OCI-LY1 (cell line): ENCODE measurements at regions not wholly inside any gene's neighbourhood (a gene's known extent, or its start where the extent isn't known, plus 50 kb on each side); places are given as distances from the start of the nearest gene placed in this dataset.

Experiments used
- H2AFZ ChIP-seq: fragments of 200-600 bp; sonication (generic), shearing (Covaris generic); 2 replicates; pipeline ENCODE4 v1.6.0; 2014; ENCODE audit warnings: antibody characterized with exemption, mild to moderate bottlenecking, low read length
- H3F3A ChIP-seq: fragments of 200-600 bp; sonication (generic), shearing (Covaris generic); 2 replicates; pipeline ENCODE4 v1.6.0; 2014; ENCODE audit warnings: mild to moderate bottlenecking, antibody characterized with exemption, low read length, moderate library complexity; ENCODE audit not compliant: insufficient read depth
- H3K27ac ChIP-seq: fragments of 200-600 bp; sonication (generic); 2 replicates; pipeline ENCODE4 v1.5.1; 2014; ENCODE audit warnings: low read length, mixed run types, mild to moderate bottlenecking, low read depth; ENCODE audit not compliant: poor library complexity, severe bottlenecking
- H3K27me3 ChIP-seq: fragments of 200-600 bp; sonication (generic); 2 replicates; pipeline ENCODE4 v1.6.0; 2014; ENCODE audit warnings: antibody characterized with exemption, mild to moderate bottlenecking, low read length, moderate library complexity; ENCODE audit not compliant: insufficient read depth
- H3K36me3 ChIP-seq: fragments of 200-600 bp; sonication (generic); 2 replicates; pipeline ENCODE4 v1.6.1; 2014; ENCODE audit warnings: mild to moderate bottlenecking, antibody characterized with exemption, low read length, moderate library complexity, mixed read lengths; ENCODE audit not compliant: insufficient read depth
- H3K4me1 ChIP-seq: fragments of 200-600 bp; sonication (generic); 2 replicates; pipeline ENCODE4 v1.5.1; 2014; ENCODE audit warnings: mild to moderate bottlenecking, low read length, moderate library complexity; ENCODE audit not compliant: insufficient read depth, severe bottlenecking
- H3K4me2 ChIP-seq: fragments of 200-600 bp; sonication (generic), shearing (Covaris generic); 2 replicates; pipeline ENCODE4 v1.6.1; 2014; ENCODE audit warnings: low read length
- H3K4me3 ChIP-seq: fragments of 200-600 bp; sonication (generic); 2 replicates; pipeline ENCODE4 v1.5.1; 2014; ENCODE audit warnings: low read length, low read depth, mild to moderate bottlenecking, mixed read lengths; ENCODE audit not compliant: poor library complexity, severe bottlenecking
- H3K79me2 ChIP-seq: fragments of 200-600 bp; shearing (Covaris generic); 2 replicates; pipeline ENCODE4 v1.6.1; 2016; ENCODE audit warnings: mixed run types, low read length, mixed read lengths; ENCODE audit not compliant: insufficient read depth
- H3K9ac ChIP-seq: fragments of 200-600 bp; sonication (generic), shearing (Covaris generic); 2 replicates; pipeline ENCODE4 v1.6.1; 2014; ENCODE audit warnings: mild to moderate bottlenecking, low read length, mixed read lengths
- H3K9me2 ChIP-seq: fragments of 200-600 bp; sonication (generic), shearing (Covaris generic); 2 replicates; pipeline ENCODE4 v1.6.1; 2014; ENCODE audit warnings: low read depth, mild to moderate bottlenecking, low read length, mixed read lengths
- H3K9me3 ChIP-seq: fragments of 200-600 bp; shearing (Covaris generic); 2 replicates; pipeline ENCODE4 v1.6.1; 2014; ENCODE audit warnings: low read length, mixed read lengths
- H4K20me1 ChIP-seq: fragments of 200-600 bp; sonication (generic), shearing (Covaris generic); 2 replicates; pipeline ENCODE4 v1.6.0; 2016; ENCODE audit warnings: mild to moderate bottlenecking, low read length; ENCODE audit not compliant: insufficient read depth
- EZH2 ChIP-seq: fragments of 200-600 bp; sonication (generic), shearing (Covaris generic); IDR thresholded peaks from 2 replicates; pipeline ENCODE4 v1.8.0; 2017; ENCODE audit warnings: borderline replicate concordance, mixed run types, mild to moderate bottlenecking, antibody characterized with exemption, low read length, moderate library complexity, mixed read lengths
- TF ChIP-seq, protein P1 (sequence below): fragments of 200-600 bp; sonication (generic), shearing (Covaris generic); IDR thresholded peaks from 2 replicates; pipeline ENCODE4 v1.5.1; 2017; ENCODE audit warnings: mild to moderate bottlenecking, antibody characterized with exemption, low read length, moderate library complexity, mixed read lengths

DNA sequence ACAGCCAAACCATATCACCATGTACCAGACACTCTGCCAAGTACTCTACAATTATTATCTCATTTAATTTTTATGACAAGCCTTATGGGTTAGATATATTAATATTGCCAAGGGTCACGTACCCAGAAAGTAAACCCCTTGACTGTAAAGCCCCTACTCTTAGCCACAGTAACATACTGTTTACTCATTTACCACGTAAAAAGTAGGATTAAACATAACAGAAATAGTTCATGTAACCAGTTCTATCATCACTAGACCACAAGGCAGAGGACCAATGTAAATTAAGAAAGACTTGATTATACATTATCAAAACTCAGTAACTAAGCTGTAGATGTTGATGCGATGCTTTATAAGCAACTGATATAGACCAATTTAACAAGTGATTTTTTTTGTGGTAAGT, 101.5 kb upstream of the CNTNAP4 start:
- H3F3A ChIP-seq, result no peaks in the 10 kb centered on the region
- no peaks in the 10 kb centered on the region for H3K27me3 ChIP-seq
- no peak overlapping the region for H3K27ac ChIP-seq
- H3K4me1 ChIP-seq, result no peaks in the 10 kb centered on the region
- H2AFZ ChIP-seq, result no peak overlapping the region
- no peak overlapping the region for H3K9ac ChIP-seq
- no peaks in the 10 kb centered on the region for H3K9me3 ChIP-seq
- no peaks in the 10 kb centered on the region for H3K36me3 ChIP-seq
- H3K79me2 ChIP-seq, result no peaks in the 10 kb centered on the region
- H3K4me2 ChIP-seq, result no peak overlapping the region
- no peak overlapping the region for H3K4me3 ChIP-seq
- no peaks in the 10 kb centered on the region for H3K9me2 ChIP-seq
- no peaks in the 10 kb centered on the region for H4K20me1 ChIP-seq
- TF ChIP-seq, protein P1, sequence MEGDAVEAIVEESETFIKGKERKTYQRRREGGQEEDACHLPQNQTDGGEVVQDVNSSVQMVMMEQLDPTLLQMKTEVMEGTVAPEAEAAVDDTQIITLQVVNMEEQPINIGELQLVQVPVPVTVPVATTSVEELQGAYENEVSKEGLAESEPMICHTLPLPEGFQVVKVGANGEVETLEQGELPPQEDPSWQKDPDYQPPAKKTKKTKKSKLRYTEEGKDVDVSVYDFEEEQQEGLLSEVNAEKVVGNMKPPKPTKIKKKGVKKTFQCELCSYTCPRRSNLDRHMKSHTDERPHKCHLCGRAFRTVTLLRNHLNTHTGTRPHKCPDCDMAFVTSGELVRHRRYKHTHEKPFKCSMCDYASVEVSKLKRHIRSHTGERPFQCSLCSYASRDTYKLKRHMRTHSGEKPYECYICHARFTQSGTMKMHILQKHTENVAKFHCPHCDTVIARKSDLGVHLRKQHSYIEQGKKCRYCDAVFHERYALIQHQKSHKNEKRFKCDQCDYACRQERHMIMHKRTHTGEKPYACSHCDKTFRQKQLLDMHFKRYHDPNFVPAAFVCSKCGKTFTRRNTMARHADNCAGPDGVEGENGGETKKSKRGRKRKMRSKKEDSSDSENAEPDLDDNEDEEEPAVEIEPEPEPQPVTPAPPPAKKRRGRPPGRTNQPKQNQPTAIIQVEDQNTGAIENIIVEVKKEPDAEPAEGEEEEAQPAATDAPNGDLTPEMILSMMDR, result no peak
- TF ChIP-seq EZH2, result no peak

DNA sequence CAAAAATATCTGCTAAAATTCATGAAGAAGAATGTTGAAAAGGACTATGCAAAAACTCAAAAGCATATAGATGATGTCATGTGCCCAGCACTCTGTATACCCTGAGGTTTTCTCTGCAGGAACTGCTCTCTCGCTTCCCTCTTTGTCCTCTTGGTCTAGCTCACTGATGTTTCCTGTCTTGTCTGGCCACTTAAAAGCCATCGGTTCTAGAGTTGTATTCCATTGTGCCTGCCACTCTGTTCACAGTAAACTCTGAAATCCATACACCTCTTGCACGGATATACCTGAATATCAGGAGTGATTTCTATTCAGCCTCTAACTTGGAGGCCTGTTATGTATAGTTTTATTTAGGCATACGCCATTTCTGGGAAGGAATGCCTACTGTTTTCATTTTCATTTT, 101.0 kb upstream of the CNTNAP4 start:
- no peak overlapping the region for H3K4me3 ChIP-seq
- TF ChIP-seq EZH2, result no peak
- TF ChIP-seq, protein P1, result no peak

DNA sequence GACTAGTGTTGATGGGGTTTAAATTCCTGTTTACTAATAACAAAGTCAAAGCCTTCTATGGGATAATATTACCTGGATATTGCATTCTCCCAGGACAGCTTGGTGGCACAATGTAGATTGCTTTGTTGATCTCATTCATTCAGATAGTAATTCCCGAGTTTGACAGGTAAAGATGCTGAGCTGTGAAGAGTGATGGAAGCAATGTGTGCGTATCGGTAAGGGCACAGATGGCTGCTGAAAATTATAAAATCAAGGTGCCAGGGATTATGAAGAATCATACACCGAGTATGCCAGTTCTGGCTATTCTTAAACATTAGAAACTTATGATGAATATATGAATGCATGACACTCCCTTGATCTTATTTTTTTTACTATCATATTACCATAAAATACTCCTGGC, 100.6 kb upstream of the CNTNAP4 start:
- Histone ChIP-seq H3K4me1 (no peaks in the 10 kb centered on the region), H3K79me2 (no peaks in the 10 kb centered on the region), H3K27ac (no peak overlapping the region), H3K9ac (no peak overlapping the region), H4K20me1 (no peaks in the 10 kb centered on the region), H3K4me3 (no peak overlapping the region), H3K9me3 (no peaks in the 10 kb centered on the region), H3K4me2 (no peak overlapping the region), H2AFZ (no peak overlapping the region), H3F3A (no peaks in the 10 kb centered on the region), H3K36me3 (no peaks in the 10 kb centered on the region), H3K27me3 (no peaks in the 10 kb centered on the region), H3K9me2 (no peaks in the 10 kb centered on the region)
- TF ChIP-seq, protein P1, result no peak

More for the DNA sequence above, 101.0 kb upstream of the CNTNAP4 start:
- Histone ChIP-seq H3K4me2 (no peak overlapping the region), H3K4me1 (no peaks in the 10 kb centered on the region), H3K9me3 (no peaks in the 10 kb centered on the region), H3K36me3 (no peaks in the 10 kb centered on the region), H3F3A (no peaks in the 10 kb centered on the region), H3K27me3 (no peaks in the 10 kb centered on the region), H2AFZ (no peak overlapping the region), H3K9ac (no peak overlapping the region), H3K27ac (no peak overlapping the region), H3K9me2 (no peaks in the 10 kb centered on the region), H3K79me2 (no peaks in the 10 kb centered on the region), H4K20me1 (no peaks in the 10 kb centered on the region)
